DOHH2 (cell line): ENCODE measurements at regions not wholly inside any gene's neighbourhood (a gene's known extent, or its start where the extent isn't known, plus 50 kb on each side); places are given as distances from the start of the nearest gene placed in this dataset.

ENCODE experiments used
- EZH2phosphoT487 ChIP-seq: fragments of 200-600 bp; sonication (generic); IDR thresholded peaks from 2 replicates; pipeline ENCODE4 v1.6.1; 2017; ENCODE audit warnings: borderline replicate concordance, mild to moderate bottlenecking, antibody characterized with exemption, low read length, moderate library complexity, mixed read lengths
- TF ChIP-seq, protein P1 (sequence below): fragments of 200-600 bp; sonication (generic); IDR thresholded peaks from one replicate; pipeline ENCODE4 v1.5.1; 2014; ENCODE audit warnings: antibody characterized with exemption, mild to moderate bottlenecking, low read depth, low read length; ENCODE audit not compliant: poor library complexity, severe bottlenecking

GRCh38 chr2:145415151-145415550 is 895.2 kb upstream of the ZEB2 start:
- TF ChIP-seq, protein P1, sequence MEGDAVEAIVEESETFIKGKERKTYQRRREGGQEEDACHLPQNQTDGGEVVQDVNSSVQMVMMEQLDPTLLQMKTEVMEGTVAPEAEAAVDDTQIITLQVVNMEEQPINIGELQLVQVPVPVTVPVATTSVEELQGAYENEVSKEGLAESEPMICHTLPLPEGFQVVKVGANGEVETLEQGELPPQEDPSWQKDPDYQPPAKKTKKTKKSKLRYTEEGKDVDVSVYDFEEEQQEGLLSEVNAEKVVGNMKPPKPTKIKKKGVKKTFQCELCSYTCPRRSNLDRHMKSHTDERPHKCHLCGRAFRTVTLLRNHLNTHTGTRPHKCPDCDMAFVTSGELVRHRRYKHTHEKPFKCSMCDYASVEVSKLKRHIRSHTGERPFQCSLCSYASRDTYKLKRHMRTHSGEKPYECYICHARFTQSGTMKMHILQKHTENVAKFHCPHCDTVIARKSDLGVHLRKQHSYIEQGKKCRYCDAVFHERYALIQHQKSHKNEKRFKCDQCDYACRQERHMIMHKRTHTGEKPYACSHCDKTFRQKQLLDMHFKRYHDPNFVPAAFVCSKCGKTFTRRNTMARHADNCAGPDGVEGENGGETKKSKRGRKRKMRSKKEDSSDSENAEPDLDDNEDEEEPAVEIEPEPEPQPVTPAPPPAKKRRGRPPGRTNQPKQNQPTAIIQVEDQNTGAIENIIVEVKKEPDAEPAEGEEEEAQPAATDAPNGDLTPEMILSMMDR, result no peak
- TF ChIP-seq EZH2phosphoT487, result no peak
